ENCODE measurements at regions not wholly inside any gene's neighbourhood (a gene's known extent, or its start where the extent isn't known, plus 50 kb on each side); places are given as distances from the start of the nearest gene placed in this dataset.

DNA sequence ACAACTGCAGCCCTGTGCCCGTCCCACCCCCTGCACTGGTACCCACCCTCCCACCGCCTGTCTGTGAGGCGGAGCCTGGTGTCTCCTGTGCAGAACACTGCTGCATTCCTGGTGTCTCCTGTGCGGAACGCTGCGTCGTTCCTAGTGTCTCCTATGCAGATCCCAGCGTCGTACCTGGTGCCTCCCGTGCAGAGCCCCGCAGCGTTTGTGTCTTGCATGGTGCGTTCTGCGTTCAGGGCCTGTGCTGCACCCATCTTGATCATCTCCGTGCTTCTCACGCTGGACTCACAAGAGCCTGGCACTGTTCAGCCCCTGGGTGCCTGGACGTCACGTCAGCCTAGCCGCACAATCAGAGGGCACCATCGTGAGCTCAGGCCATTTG is 248.6 kb upstream of the SALL3 start:
- no peaks in the 10 kb centered on the region for H3K4me1 ChIP-seq (ENCODE audit: control insufficient read depth in 1 of 2, insufficient read depth in 2 of 2, low read length in 2 of 2)
- H3K9me3 Mint-ChIP-seq, result no peaks in the 10 kb centered on the region

DNA sequence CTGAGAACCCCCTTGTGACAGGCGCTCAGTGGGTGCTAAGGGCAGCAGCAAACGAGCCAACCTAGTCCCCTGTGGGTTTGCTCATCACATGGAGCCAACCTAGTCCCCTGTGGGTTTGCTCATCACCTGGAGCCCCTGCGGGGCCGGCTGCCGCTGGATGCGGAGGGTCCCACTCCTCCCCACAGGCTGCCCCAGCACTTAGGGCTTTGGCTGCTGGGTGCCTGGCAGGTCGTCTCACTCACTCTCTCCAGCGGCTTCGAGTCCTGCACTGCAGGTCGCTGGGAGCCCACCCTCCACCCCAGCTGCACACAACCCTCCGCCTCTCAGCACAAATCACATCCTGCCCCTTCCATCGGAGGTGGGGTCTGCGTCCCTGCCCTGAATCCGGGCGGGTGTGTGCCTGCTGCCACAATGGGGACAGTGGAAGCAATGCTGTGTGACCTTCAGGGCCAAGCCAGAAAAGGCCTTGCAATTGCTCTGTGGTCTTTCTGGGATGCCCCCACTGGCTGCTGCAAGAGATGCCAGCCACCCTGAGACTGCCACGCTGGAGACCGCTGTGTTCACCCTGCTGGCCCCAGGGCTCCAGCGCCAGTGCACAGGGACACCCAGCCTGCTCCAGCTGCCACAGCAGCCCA is 248.1 kb upstream of the SALL3 start:
- Mint-ChIP-seq H3K27me3 (ENCODE audit: low read depth in 3 of 3) (peaks cover 2 to 6% (median 3%) of the 10 kb centered on the region in 3 donors), H3K4me1 (no peaks in the 10 kb centered on the region), H3K4me3 (no peak overlapping the region), H3K27ac (no peak overlapping the region), H3K36me3 (no peaks in the 10 kb centered on the region), H3K9me3 (no peaks in the 10 kb centered on the region)
- H3K79me2 ChIP-seq (ENCODE audit: insufficient read depth, low read length), result no peaks in the 10 kb centered on the region
- no peak overlapping the region for H3K4me2 ChIP-seq (replicated peaks; ENCODE audit: extremely low read depth, low read length, poor library complexity, severe bottlenecking)
- H3K9ac ChIP-seq (ENCODE audit: insufficient read depth, low read length, poor library complexity, severe bottlenecking), result no peak overlapping the region
- DNase-seq, result no peak
- no peaks in the 10 kb centered on the region for H3K9me3 ChIP-seq (replicated peaks in 1 of 2; ENCODE audit: control insufficient read depth in 1 of 2, insufficient read depth in 1 of 2, low read length in 2 of 2)
- H3K36me3 ChIP-seq (replicated peaks in 1 of 2; ENCODE audit: control insufficient read depth in 1 of 2, insufficient read depth in 2 of 2, low read length in 2 of 2), result no peaks in the 10 kb centered on the region
- H2AFZ ChIP-seq (ENCODE audit: insufficient read depth, low read depth, low read length, poor library complexity, severe bottlenecking), result no peak overlapping the region
- no peaks in the 10 kb centered on the region for H3K27me3 ChIP-seq (ENCODE audit: control insufficient read depth in 2 of 2, insufficient read depth in 2 of 2, low read length in 2 of 2)
- no peaks in the 10 kb centered on the region for H3K4me1 ChIP-seq (ENCODE audit: control insufficient read depth in 1 of 2, insufficient read depth in 2 of 2, low read length in 2 of 2)
- H3K27ac ChIP-seq (ENCODE audit: low read depth in 1 of 2, low read length in 2 of 2), result no peak overlapping the region
- H4K20me1 ChIP-seq (ENCODE audit: insufficient read depth, low read length), result no peaks in the 10 kb centered on the region
- intact Hi-C loops (cut with micrococcal nuclease), result no loop called here
- H3K4me3 ChIP-seq (replicated peaks in 1 of 3; ENCODE audit: low read depth in 2 of 3, low read length in 3 of 3), result no peak overlapping the region
- no peak for TF ChIP-seq CTCF (IDR thresholded peaks at IDR 0.05)
- 90% methylated on average over 18 of the region's 18 CpGs for WGBS (ENCODE audit: insufficient coverage)

More for the DNA sequence above, 248.6 kb upstream of the SALL3 start:
- Histone ChIP-seq H4K20me1 (ENCODE audit: insufficient read depth, low read length) (no peaks in the 10 kb centered on the region), H2AFZ (ENCODE audit: insufficient read depth, low read depth, low read length, poor library complexity, severe bottlenecking) (no peak overlapping the region), H3K36me3 (replicated peaks in 1 of 2; ENCODE audit: control insufficient read depth in 1 of 2, insufficient read depth in 2 of 2, low read length in 2 of 2) (no peaks in the 10 kb centered on the region), H3K79me2 (ENCODE audit: insufficient read depth, low read length) (no peaks in the 10 kb centered on the region), H3K27me3 (ENCODE audit: control insufficient read depth in 2 of 2, insufficient read depth in 2 of 2, low read length in 2 of 2) (no peaks in the 10 kb centered on the region), H3K4me3 (replicated peaks in 1 of 3; ENCODE audit: low read depth in 2 of 3, low read length in 3 of 3) (no peak overlapping the region), H3K4me2 (replicated peaks; ENCODE audit: extremely low read depth, low read length, poor library complexity, severe bottlenecking) (no peak overlapping the region), H3K9me3 (replicated peaks in 1 of 2; ENCODE audit: control insufficient read depth in 1 of 2, insufficient read depth in 1 of 2, low read length in 2 of 2) (no peaks in the 10 kb centered on the region), H3K27ac (ENCODE audit: low read depth in 1 of 2, low read length in 2 of 2) (no peak overlapping the region), H3K9ac (ENCODE audit: insufficient read depth, low read length, poor library complexity, severe bottlenecking) (no peak overlapping the region)
- no peak for DNase-seq
- TF ChIP-seq CTCF (IDR thresholded peaks at IDR 0.05), result no peak
- no peak overlapping the region for H3K27ac Mint-ChIP-seq
- no peaks in the 10 kb centered on the region for H3K4me1 Mint-ChIP-seq
- no peak overlapping the region for H3K4me3 Mint-ChIP-seq
- WGBS (ENCODE audit: insufficient coverage), result 84% methylated on average over 20 of the region's 20 CpGs
- H3K36me3 Mint-ChIP-seq, result no peaks in the 10 kb centered on the region
- peaks cover 2 to 6% (median 3%) of the 10 kb centered on the region in 3 donors for H3K27me3 Mint-ChIP-seq (ENCODE audit: low read depth in 3 of 3)
- intact Hi-C loops (cut with micrococcal nuclease), result no loop called here
